Glomerular visceral epithelial cell (primary cell): ENCODE measurements at regions not wholly inside any gene's neighbourhood (a gene's known extent, or its start where the extent isn't known, plus 50 kb on each side); places are given as distances from the start of the nearest gene placed in this dataset.

ENCODE experiments used
- DNase-seq: peaks from one replicate; pipeline ENCODE4 v3.0.0-alpha.2; 2016; ENCODE audit errors: extremely low spot score

DNA sequence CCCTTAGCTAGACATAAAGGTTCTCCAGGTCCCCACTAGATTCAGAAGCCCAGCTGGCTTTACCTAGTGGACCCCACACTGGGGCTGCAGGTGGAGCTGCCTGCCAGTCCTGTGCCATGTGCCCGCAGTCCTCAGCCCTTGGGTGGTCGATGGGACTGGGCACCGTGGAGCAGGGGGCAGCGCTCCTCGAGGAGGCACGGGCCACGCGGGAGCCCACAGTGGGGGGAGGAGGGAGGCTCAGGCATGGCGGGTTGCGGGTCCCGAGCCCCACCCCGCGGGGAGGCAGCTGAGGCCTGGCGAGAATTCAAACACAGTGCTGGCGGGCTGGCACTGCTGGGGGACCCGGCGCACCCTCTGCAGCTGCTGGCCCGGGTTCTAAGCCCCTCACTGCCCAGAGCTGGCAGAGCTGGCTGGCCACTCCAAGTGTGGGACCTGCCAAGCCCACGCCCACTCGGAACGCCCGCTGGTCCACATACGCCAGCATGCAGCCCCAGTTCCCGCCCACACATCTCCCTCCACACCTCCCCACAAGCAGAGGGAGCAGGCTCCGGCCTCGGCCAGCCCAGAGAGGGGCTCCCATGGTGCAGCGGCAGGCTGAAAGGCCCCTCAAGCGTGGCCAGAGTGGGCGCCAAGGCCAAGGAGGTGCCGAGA is 119.7 kb upstream of the NRXN1 start:
- DNase-seq, result no peak

DNA sequence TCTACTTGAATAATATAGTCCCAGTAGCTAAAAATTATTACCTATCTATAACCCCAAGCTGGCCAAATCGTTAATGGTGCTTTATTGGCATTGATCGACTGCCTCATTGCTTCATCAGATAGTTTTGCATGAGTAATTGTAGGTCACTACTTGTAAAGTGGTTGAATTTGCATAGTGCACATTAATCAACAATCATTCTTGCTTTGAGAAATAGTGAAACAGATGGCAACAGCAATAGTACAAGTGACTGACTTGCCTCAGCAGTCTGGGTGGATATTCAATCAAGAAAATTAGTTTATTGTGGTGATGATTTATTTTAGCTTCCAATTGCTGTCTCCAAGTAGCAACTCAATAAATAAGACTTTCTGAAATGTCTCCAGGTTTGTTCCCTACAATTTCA is 117.8 kb upstream of the NRXN1 start:
- DNase-seq, result no peak

DNA sequence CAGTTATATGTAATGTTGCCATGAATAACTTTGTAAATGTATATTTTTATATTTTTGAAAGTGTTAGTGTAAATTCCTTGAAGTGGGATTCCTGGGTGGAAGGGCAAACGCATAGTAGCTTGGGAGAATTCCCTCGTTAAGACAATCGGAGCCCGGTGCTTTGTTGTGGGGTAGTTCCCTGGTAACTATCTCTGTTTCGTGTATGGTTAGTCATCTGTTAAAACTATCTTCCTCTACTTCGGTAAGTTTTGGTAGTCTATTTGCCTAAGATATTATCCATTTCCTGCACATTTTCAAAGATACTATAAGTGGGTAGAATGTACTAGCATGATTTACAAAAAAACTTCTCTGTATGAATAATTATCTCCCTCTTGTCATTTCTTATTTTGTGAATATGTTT is 113.8 kb upstream of the NRXN1 start:
- DNase-seq, result no peak

DNA sequence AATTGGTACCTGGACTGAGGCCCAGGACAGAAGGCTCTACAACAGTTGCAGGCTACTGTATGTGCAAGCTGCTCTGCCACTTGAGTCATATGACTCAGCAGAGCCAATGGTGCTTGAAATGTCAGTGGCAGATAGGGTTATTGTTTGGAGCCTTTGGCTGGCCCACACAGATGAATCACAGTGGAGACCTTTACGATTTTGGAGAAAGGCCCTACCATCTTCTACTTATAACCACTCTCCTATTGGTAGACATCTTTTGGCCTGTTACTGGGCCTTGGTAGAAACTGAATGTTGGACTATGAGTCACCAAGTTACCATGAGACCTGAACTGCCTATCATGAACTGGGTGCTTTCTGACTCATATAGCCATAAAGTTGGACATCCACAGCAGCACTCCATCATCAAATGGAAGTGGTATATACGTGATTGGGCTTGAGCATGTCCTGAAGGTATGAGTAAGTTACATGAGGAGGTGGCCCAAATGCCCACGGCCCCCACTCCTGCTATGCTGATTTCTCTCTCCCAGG is 88.9 kb upstream of the NRXN1 start:
- peak; percentile 1 for DNase-seq

DNA sequence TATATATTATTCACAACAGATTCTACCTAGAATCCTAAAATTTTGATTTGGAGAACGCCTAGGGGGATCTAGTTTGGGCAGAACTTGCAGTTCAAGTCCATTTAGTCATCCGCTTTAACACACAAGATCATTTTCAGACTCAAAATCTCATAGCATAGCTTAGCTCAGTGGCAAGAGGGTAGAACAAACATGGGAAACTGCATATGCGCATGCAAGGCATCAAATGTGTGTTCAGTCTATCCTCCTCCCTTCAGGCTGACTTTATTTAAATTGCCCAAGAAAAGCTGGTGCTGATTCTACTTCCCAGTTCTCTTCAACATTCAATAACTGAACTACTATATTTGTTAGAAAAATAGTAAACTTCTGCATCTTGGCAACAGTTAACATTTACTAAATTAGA is 79.6 kb upstream of the NRXN1 start:
- no peak for DNase-seq

DNA sequence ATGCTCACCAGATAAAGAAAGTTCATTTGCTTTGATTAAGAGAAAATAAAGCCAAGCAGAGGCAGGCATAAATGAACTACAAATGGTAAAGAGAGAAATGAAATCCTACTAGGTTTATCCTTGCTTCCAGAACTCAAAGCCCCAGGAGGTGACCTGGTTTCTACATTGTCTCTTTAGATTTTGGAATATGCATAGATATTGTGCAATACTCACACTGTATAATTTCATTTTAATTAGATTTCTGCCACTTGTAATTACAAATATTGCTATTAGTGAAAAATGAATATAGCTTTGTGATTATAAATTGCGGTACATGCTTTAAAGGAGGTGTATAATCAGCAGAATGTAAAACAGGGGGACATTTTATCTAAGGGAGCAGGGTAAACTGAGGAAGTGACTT is 76.9 kb upstream of the NRXN1 start:
- no peak for DNase-seq

DNA sequence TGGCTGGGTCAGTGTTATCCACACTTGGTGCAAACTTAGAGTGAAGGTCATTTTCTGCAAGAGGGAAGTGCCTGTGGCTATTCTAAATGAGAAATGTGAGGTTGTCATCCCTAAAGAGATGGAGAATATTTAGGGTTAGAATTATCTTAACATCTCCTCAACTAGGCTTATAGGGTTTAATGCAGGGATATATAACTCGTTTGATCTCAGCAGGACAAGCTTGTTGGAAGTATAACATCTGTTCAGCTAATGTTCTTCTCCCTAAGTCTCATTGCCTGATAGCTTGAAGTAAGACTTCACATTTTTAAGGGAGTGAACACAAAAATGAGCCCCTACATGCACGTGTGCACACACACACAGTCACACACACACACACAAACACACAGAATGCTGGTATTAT is 75.9 kb upstream of the NRXN1 start:
- no peak for DNase-seq

DNA sequence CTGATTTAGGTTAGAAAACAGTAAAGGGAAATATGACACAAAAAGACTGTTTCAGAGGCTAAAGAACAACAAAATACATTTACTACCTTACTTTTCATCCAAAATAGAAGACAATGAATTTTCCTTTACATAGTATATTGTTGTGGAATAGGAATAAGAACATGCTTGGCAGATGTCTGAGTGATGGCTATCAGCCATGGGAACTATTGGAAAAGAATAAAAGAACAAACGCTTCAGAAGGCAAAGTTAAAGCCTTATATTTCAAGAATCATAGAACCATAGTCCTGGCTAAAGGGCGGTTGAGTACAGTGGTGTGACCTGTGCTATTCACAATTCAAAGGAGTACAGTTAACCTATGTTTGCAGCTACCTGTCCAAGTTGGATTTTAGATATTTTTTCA is 73.9 kb upstream of the NRXN1 start:
- DNase-seq, result no peak

DNA sequence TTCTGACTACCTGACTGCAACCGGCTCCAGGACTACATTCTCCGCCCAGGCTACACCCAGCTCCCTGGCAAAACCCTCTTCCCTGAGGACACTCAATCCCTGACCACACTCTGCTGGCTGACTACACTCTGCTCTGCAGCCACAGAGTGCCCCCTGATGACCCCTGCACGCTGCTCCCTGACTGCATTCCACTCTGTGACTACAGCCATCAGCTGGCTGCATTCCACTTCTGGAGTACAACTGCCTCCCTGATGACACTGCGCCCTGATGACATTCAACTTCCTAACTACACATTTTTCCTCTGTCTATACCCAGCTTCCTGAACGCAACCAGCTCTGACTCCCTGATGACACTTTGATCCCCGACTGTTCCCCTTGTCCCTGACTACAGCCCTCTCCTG is 71.3 kb upstream of the NRXN1 start:
- DNase-seq, result peak; percentile 71

DNA sequence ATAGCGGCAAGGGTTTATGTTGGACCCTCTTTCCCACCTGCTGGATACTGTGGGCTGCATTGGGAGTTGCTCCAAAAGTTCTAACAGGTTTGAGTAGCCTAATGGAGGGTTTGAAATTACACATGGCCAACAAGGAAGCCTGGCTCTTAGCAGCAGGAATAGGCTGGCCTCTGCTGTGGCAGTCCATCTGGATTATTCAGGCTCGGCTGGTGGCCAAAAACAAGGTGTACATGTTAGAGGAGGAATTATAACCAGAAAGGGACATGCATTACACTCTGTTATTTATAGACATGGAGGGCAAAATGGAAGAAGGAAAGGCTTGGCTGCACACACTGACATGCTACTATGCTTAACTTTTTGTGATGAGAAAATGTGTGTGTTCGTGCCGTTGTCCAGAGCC is 61.1 kb upstream of the NRXN1 start:
- no peak for DNase-seq

DNA sequence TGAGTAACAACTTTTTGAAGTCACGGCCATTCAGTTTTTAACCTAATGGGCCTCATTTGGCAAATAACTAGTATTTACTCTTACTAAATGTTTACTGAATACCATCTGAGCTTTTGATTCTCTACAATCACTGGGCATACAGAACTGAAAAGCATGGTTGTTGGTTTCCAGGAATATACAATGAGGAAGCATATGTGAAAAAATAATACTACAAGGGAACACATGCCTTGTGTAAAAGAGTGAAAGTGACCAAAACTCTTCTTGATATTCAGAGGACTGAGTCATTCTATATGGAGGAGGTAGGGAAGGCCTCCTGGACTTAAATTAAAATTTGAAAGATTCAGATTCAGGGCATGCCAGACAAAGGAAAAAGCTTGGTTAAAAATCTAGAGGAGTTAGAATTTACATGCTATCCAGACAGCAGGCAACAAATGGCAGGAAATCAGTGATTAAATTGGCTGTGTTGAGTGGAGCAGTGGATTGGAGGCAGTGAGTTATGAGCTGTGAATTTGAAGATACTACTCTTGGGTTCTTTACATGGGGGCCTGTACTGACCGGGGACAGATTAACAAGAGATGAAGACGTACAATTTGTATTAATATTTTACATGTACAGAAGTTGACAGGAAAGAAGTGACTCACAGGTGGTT is 53.6 kb upstream of the NRXN1 start:
- DNase-seq, result no peak

DNA sequence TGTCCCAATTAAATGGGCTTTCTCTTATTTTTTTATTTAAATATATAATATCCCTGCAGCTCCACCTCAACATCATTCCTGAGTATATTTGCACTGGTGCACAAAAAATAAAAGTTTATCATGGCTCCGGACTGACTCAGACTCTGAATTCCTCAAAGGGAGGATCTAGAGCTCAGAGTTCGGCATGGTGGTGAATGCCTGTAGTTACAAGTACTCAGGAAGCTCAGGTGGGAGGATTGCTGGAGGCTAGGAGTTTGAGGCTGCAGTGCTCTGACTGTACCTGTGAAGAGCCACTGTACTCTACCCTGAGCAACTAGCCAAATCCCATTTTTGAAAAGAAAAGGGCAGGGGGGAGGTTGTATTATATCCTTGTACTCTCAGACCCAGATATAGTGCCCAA is 52.8 kb upstream of the NRXN1 start:
- no peak for DNase-seq
